DND-41 (cell line): ENCODE measurements at regions not wholly inside any gene's neighbourhood (a gene's known extent, or its start where the extent isn't known, plus 50 kb on each side); places are given as distances from the start of the nearest gene placed in this dataset.

Experiments used
- CTCF ChIP-seq: IDR thresholded peaks from 2 replicates; pipeline ENCODE4 v1.5.1; 2012; ENCODE audit warnings: borderline replicate concordance, low read length, moderate library complexity, mild to moderate bottlenecking; ENCODE audit not compliant: poor library complexity, severe bottlenecking; ENCODE audit errors: extremely low read depth
- EZH2 ChIP-seq: IDR thresholded peaks from 3 replicates; pipeline ENCODE4 v1.6.1; 2012; ENCODE audit warnings: borderline replicate concordance, low read depth, mild to moderate bottlenecking, moderate library complexity, low read length, inconsistent platforms; ENCODE audit not compliant: severe bottlenecking

GRCh38 chr14:99079061-99079727 lies 192.8 kb downstream of the BCL11B start:
- TF ChIP-seq EZH2 (no peak), CTCF (no peak)
